ENCODE measurements at regions not wholly inside any gene's neighbourhood (a gene's known extent, or its start where the extent isn't known, plus 50 kb on each side); places are given as distances from the start of the nearest gene placed in this dataset.
"Not testable (repeated sequence)": the region's sequence is repeated elsewhere in the genome, so short reads cannot be mapped to it uniquely, and the experiment has no call there.

GRCh38 chr13:70604448-70604847 is 496.2 kb upstream of the KLHL1 start:
- DNase-seq: no peak

DNA sequence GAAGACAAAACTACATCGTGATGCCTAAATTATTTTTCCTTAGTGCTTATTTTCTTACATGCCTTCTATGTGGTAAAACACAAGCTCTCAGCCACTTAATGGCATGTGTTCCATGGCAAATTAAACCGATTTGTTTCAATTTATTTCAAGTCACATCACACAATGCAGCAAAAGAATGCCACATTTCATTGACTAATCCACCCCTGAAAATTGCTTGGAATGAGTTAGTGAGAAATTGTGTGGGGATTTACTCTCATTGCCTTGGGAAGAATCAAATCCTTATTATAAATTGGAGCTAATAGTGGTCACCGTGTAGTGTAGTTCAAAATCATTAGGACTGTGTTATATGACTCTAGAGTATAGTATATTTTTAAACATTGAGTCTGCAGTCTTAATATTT is 485.5 kb upstream of the KLHL1 start:
- DNase-seq: no peak

DNA sequence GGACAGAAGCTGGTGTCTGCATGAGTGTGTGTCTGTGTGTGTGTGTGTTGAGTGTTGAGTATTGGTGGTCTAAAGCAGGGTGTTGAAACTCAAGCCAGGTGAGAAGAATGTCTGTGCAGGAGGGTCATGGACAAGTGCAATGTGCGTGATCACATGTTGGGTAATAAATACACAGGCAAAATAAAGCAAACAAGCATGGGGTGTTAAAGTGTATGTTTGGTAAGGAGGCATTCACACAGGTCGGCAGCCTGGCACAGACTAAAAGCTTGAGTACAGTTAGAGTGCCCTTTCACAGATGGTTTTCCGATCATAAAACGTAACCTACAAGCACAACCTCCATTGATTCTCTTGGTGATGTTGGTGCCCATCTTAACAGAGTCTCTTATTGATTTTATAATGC is 476.9 kb upstream of the KLHL1 start:
- DNase-seq: no peak

DNA sequence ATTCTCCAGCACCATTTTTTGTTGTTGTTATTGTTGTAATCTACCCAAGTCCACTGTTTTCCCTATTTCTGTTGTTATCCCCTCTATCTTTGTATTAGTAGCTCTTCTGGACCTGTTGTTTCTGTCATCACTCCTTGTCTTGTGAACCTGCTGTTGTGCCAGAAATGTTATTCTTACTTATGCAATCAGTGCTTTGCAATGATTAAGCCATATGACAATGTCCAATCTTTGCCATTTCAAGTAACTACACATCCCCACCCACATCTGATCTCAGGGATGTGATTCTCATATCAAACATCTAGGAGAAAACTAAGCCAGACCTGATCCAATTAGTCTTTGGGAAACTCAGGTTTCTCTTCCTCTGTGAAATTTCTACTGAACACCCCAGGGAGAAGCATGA is 472.6 kb upstream of the KLHL1 start:
- DNase-seq: no peak

DNA sequence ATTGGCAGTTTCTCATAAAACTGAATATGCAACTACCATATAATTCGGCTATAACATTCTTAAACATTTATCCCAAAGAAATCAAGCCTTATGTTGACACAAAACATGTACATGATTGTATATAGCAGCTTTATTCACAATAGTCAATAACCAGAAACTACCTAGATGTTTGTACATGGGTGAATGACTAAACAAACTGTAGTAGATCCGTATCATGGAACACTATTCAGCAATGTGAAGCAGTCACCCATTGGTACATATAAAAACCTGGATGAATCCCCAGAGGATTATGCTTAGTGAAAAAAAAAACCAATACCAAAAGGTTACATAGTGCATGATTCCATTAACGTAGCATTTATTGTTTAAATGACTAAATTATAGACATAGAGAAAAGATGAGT is 471.7 kb upstream of the KLHL1 start:
- no peak for DNase-seq

DNA sequence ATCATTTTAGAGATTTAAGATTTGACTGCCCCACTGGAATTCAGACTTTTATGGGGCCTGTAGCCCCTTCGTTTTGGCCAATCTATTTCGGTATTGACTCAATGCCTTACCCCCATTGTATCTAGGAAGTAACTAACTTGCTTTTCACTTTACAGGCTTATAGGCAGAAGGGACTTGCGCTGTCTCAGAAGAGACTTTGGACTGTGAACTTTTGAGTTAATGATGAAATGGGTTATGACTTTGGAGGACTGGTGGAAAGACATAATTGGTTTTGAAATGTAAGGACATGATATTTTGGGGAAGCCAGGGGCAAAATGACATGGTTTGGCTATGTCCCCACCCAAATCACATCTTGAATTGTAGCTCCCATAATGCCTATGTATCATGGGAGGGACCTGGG is 463.0 kb upstream of the KLHL1 start:
- no peak for DNase-seq

DNA sequence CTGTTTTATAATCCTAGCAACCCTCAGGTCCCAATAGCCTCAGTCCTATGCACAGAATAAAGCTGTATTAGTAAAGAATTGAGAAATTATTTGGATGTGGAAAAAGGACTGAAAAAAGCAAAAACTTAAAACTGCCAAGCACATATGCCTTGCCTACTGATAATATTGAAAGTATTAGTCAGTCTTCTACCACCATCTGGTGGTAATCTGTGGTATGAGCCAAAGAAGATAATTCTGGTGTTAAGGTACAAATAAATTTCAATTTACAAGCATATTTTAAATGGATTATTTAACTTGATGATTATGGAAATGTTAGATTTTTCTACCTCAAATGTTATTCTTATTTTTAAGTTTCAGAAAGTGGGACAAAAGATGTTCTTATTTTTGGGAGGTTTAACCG is 460.3 kb upstream of the KLHL1 start:
- DNase-seq: no peak

DNA sequence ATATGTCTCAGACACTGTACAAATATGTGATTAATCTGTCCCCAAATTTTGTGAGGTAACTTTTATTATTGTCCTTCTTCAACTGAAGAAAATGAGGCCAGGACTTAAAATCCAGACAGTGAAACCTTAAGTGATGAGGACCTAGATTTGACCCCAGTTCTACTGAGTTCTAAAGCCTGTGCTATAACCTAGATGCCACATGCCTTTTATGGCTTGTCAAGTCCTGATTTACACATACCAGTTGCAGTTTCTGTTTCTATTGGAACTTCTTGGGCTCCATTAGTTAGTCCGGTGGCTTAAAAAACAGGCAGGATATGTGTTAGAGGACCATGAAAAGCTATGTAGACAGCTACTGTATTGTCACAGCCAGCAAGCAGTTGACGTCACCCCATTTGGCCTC is 436.5 kb upstream of the KLHL1 start:
- DNase-seq: no peak

DNA sequence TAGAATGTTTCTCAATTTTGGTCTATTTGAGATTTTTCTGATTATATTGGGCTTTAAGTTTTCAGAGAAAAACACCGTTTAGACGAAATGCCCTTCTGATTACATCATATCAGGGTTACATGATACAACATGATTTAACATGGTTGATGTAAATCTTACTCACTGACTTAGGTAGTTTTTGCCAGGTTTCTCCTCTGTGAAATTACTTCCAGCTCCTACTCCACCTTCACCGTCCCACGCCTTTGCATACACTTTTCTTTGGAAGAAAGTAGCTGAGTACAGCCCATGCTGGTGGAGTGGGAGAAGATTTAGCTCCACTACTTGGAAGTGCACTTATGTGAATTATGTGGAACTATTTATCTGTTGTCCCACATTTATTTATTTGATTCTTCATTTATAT is 433.2 kb upstream of the KLHL1 start:
- no peak for DNase-seq

DNA sequence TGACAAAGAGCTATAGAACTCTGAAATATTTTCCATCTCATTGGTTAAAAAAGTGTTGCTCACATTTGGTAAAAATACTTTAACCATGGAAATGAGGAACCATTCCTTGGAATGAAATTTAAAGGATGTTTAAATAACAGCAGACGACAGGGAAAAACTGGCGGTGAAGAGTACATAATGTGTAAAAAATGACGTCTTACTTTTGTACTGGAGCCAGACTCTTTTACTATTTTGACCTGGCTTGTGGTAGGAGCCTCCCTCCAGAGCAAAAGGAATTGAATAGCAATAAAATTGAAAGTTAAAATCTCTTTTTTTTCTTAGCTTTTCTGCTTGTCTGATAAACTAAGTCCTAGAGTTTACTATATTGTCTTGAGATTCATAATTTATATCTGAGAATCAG is 426.2 kb upstream of the KLHL1 start:
- DNase-seq: no peak

GRCh38 chr13:70529652-70530051 is 421.4 kb upstream of the KLHL1 start:
- no peak for DNase-seq

DNA sequence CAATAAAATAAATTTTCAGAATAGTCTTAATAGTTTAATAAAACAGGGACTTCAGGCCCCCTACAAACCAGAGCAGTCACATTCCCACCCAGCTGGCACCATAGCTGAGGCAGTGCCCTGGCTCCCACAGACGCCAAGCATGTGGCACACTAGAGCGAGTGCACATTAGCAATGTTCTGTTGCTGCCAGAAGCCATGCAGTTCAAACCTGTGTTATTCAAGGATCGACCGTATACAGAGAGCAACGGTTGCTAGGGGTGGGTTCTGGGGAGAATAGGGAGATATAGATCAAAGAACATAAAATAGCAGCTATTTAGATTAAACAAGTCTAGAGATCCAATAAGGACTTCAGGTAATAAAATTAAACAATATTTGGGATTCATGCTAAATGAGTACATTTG is 419.3 kb upstream of the KLHL1 start:
- DNase-seq: no peak

- no peak for DNase-seq
These were observed 415.4 kb upstream of the KLHL1 start for GRCh38 chr13:70523622-70524021.

DNA sequence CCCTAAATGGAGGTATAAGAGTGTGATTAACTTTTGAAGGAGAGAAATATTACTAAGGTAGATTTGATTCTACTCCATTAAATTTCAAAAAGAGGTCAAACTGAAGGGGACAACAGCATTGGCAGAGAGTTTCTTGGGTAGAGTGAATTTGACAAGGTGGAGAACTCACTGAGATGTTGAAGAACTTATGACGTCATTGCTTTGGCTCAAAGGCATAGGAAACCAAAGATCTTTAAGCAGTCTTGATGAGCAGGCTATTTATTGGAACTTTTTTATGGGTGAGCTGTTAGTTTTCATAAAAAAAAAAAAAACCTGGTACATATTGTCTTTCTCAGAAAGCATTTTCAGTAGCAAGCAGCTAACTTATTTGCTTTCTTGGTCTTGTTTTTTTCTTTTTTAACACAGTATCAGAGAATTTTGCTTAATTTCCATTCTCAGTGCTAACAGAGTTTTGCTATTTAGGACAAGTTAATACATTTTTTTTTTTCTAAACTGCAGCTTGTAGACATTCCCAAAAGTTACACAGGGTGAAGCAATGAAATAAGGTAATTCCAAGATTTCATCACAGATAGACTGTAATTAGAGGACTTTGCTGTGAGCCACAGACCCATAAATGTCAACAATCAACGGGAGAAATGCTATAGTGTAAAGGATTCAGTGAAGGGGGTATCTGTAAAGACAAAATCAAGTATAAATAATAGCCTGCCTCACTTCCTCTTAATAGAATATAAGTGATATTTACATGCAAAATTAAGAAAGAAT is 412.2 kb upstream of the KLHL1 start:
- no peak for DNase-seq

GRCh38 chr13:70518081-70518480 is 409.8 kb upstream of the KLHL1 start:
- DNase-seq: no peak

DNA sequence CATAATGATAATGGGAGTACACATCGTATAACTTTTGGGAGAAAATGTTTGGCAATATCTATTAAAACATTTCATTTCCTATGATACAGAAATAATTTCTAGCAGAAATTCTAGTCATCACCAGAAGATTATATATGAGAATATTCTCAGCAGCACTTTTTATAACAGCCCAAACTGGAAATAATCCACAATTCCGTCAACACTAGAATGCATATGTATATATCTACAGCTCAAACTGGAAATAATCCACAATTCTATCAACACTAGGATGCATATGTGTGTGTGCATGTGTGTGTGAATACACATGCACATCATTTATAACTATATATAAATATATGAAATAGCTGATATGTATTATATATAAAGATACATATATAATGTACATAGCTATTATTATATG is 408.0 kb upstream of the KLHL1 start:
- no peak for DNase-seq

GRCh38 chr13:70511861-70512417 is 403.7 kb upstream of the KLHL1 start:
- DNase-seq: not testable (repeated sequence)

DNA sequence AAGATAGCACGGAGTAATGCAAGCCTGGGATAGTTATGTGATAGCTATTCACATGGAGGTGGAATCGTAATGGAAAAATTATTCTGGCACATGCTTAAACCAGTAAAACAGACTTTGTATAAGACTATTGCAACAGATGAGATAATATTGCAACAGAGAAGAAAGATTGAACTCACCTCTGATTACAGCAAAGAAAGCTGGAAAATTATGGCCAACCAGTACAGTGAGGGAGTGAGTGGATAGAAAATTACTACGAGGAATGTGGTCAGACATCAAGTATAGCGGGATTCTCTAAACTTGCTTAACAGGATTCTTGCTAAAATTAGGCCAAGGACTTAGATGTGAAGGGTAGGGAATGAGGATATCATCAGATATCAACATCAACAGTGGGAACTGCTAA is 397.6 kb upstream of the KLHL1 start:
- DNase-seq: no peak

- no peak for DNase-seq
These were observed 394.7 kb upstream of the KLHL1 start for GRCh38 chr13:70502944-70503343.

- no peak for DNase-seq
These were observed 382.2 kb upstream of the KLHL1 start for GRCh38 chr13:70490320-70490935.

DNA sequence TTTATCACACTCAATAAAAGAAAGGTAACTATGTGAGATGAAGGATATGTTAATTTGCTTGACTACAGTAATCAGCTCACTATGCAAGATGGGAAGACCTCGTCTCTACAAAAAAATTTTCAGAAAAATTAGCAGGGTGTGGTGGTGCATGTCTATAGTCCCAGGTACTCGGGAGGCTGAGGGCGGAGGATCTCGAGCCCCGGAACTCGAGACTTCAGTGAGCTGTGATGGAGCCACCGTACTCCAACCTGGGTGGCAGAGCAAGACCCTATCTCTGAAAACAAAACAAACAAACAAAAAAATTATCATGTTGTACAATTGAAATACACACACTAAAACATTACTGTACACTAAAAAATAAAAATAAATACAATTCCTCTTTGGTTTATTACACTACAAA is 376.7 kb upstream of the KLHL1 start:
- DNase-seq: no peak

DNA sequence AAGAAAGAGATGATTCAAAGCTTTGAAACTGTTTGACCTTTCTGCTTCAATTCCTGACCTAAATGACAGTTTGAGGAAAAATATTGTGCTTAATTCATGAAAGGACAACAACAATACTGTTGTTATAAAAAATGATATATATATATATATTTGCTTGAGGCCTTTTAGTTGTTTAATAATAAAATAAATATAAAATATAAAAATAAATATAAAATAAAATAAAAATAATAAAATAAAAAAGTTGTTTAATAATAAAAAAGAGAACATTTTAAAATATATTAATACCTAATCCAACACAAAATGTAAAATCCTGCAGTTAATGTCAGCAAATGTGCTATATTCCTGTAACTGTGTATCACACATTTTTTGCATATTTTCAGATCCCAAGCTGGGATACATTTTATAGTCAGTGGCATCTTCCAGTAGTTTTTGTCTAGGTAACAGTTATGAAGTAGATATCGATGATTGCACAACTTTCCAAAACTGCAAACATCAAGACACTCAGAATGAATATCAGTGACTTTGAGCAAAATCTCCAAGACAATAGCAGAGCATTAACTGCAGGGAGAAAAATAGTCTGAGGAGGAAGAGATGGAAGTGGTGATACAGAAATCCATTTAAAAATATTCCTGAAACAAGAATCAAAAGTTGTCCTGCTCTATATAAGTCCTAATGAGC is 375.5 kb upstream of the KLHL1 start:
- no peak for DNase-seq

- no peak for DNase-seq
These were observed 365.7 kb upstream of the KLHL1 start for GRCh38 chr13:70473907-70474306.

- no peak for DNase-seq
These were observed 360.8 kb upstream of the KLHL1 start for GRCh38 chr13:70469077-70469476.
